PC-3 (cell line): ENCODE measurements at regions not wholly inside any gene's neighbourhood (a gene's known extent, or its start where the extent isn't known, plus 50 kb on each side); places are given as distances from the start of the nearest gene placed in this dataset.
A peak's percentile ranks its signal among the peaks of the same experiment; 100 is the strongest.

Experiments used
- ATAC-seq: fragments of 200-7000 bp; cut with Tn5 transposase; 2 replicates; pipeline ENCODE4 v1.9.1; 2020; ENCODE audit warnings: mild to moderate bottlenecking, moderate library complexity
- BruUV-seq: library from RNA; stranded (reverse); fragments of 400-500 nt; replicated peaks from 2 replicates; lab custom pipeline; 2021; lab: Mats Ljungman, UMichigan
- CTCF ChIA-PET: fragments of 300-600 bp; sonication (Branson Sonifier 250); formaldehyde crosslinking; loops from one replicate; lab custom pipeline; 2022; ENCODE audit warnings: antibody characterized with exemption; lab: Charles Lee
- POLR2A ChIA-PET: fragments of 300-600 bp; sonication (Branson Sonifier 250); formaldehyde crosslinking; loops from one replicate; lab custom pipeline; 2022; ENCODE audit warnings: antibody characterized with exemption; ENCODE audit not compliant: unreplicated experiment; lab: Charles Lee
- DNase-seq: peaks from one replicate; pipeline ENCODE4 v3.0.0-alpha.2; 2015
- H2AFZ ChIP-seq: fragments of 300-600 bp; sonication (generic); 2 replicates; pipeline ENCODE4 v1.6.0; 2016; ENCODE audit warnings: antibody characterized with exemption, low read length
- H3F3A ChIP-seq: fragments of 300-600 bp; sonication (generic); one replicate; pipeline ENCODE4 v1.6.0; 2017; ENCODE audit warnings: antibody characterized with exemption, low read length, control low read depth, mild to moderate bottlenecking; ENCODE audit not compliant: unreplicated experiment
- H3K27ac ChIP-seq: fragments of 300-600 bp; sonication (generic); 2 replicates; pipeline ENCODE4 v1.5.1; 2016; ENCODE audit warnings: mild to moderate bottlenecking, low read length
- H3K27me3 ChIP-seq: fragments of 300-600 bp; sonication (generic); 2 replicates; pipeline ENCODE4 v1.6.1; 2016; ENCODE audit warnings: low read length, mixed read lengths
- H3K36me3 ChIP-seq: fragments of 300-600 bp; sonication (generic); 2 replicates; pipeline ENCODE4 v1.6.1; 2016; ENCODE audit warnings: low read depth, mixed run types, low read length, mixed read lengths
- H3K4me1 ChIP-seq: fragments of 300-600 bp; sonication (generic); 2 replicates; pipeline ENCODE4 v1.5.1; 2016; ENCODE audit warnings: low read length; ENCODE audit not compliant: insufficient read depth
- H3K4me2 ChIP-seq: fragments of 300-600 bp; sonication (generic); 2 replicates; pipeline ENCODE4 v1.6.0; 2016; ENCODE audit warnings: low read length
- H3K4me3 ChIP-seq: fragments of 300-600 bp; sonication (generic); 2 replicates; pipeline ENCODE4 v1.5.1; 2016; ENCODE audit warnings: mild to moderate bottlenecking, low read length, mixed read lengths
- H3K79me2 ChIP-seq: fragments of 300-600 bp; sonication (generic); 2 replicates; pipeline ENCODE4 v1.6.1; 2017; ENCODE audit warnings: low read length, mixed read lengths
- H3K9ac ChIP-seq: fragments of 300-600 bp; sonication (generic); 2 replicates; pipeline ENCODE4 v1.6.0; 2016; ENCODE audit warnings: mild to moderate bottlenecking, low read length
- H3K9me2 ChIP-seq: fragments of 300-600 bp; sonication (generic); replicated peaks from 2 replicates; pipeline ENCODE4 v1.6.1; 2016; ENCODE audit warnings: mixed run types, low read length, mixed read lengths
- H3K9me3 ChIP-seq: fragments of 300-600 bp; sonication (generic); 2 replicates; pipeline ENCODE4 v1.6.1; 2016; ENCODE audit warnings: low read length, mixed read lengths
- H4K20me1 ChIP-seq: fragments of 300-600 bp; sonication (generic); 2 replicates; pipeline ENCODE4 v1.6.1; 2016; ENCODE audit warnings: low read length, mixed read lengths
- CTCF ChIP-seq: fragments of 300-600 bp; sonication (generic); conservative IDR thresholded peaks from 2 replicates; pipeline ENCODE4 v1.5.1; 2017; ENCODE audit warnings: antibody characterized with exemption, low read depth, mild to moderate bottlenecking, low read length
- EZH2 ChIP-seq: fragments of 300-600 bp; sonication (generic); IDR thresholded peaks from one replicate; pipeline ENCODE4 v1.6.1; 2017; ENCODE audit warnings: antibody characterized with exemption, mild to moderate bottlenecking, low read length; ENCODE audit not compliant: unreplicated experiment
- EZH2phosphoT487 ChIP-seq: fragments of 300-600 bp; sonication (generic); IDR thresholded peaks from 2 replicates; pipeline ENCODE4 v1.6.1; 2018; ENCODE audit warnings: mild to moderate bottlenecking, antibody characterized with exemption, low read length, borderline replicate concordance
- intact Hi-C: fragments of 100-400 bp; cut with micrococcal nuclease; formaldehyde crosslinking; loops from 2 replicates; pipeline ENCODE4 v1.9.0; 2023

- Histone ChIP-seq H3K79me2 (no peaks in the 10 kb centered on the region), H3K4me2 (no peak overlapping the region), H3K36me3 (no peaks in the 10 kb centered on the region), H3K9ac (no peak overlapping the region), H3K4me1 (peaks cover 8% of the 10 kb centered on the region; the same call in 1 of the 2 replicates), H2AFZ (no peak overlapping the region), H3K9me2 (no peaks in the 10 kb centered on the region), H3K27ac (no peak overlapping the region), H4K20me1 (no peaks in the 10 kb centered on the region), H3K9me3 (no peaks in the 10 kb centered on the region), H3K27me3 (no peaks in the 10 kb centered on the region), H3K4me3 (no peak overlapping the region), H3F3A (no peaks in the 10 kb centered on the region)
- BruUV-seq, result no TSS peak
- ChIA-PET POLR2A (no interaction called here), CTCF (no interaction called here)
- ATAC-seq (no peak), DNase-seq (no peak)
- no peak for TF ChIP-seq EZH2phosphoT487
- TF ChIP-seq CTCF, result no peak
- no peak for TF ChIP-seq EZH2
- intact Hi-C loops, result no loop called here
Observed at GRCh38 chr10:15439341-15439842, 68.3 kb upstream of the FAM171A1 start.

- H3F3A ChIP-seq, result no peaks in the 10 kb centered on the region
- ChIA-PET POLR2A (no interaction called here), CTCF (no interaction called here)
- H3K79me2 ChIP-seq, result no peaks in the 10 kb centered on the region
- H3K27ac ChIP-seq, result no peak overlapping the region
- H3K4me2 ChIP-seq, result no peak overlapping the region
- peak; percentile 62 for ATAC-seq
- H3K4me1 ChIP-seq, result no peaks in the 10 kb centered on the region; the same call in 1 of the 2 replicates
- no TSS peak for BruUV-seq
- H4K20me1 ChIP-seq, result no peaks in the 10 kb centered on the region
- H3K4me3 ChIP-seq, result no peak overlapping the region
- H3K27me3 ChIP-seq, result no peaks in the 10 kb centered on the region
- no peak overlapping the region for H2AFZ ChIP-seq
- TF ChIP-seq EZH2 (no peak), CTCF (no peak)
- no peaks in the 10 kb centered on the region for H3K9me2 ChIP-seq
- no peak overlapping the region for H3K9ac ChIP-seq
- intact Hi-C loops, result no loop called here
- no peaks in the 10 kb centered on the region for H3K9me3 ChIP-seq
- DNase-seq, result peak; percentile 52
- H3K36me3 ChIP-seq, result no peaks in the 10 kb centered on the region
Observed at GRCh38 chr10:15436696-15437095, 65.6 kb upstream of the FAM171A1 start.

- H3K4me3 ChIP-seq, result peak overlapping the region; percentile 60
- DNase-seq (peak; percentile 50), ATAC-seq (peak; percentile 58)
- H2AFZ ChIP-seq, result peak overlapping the region; percentile 38; the same call in 1 of the 2 replicates
- no peaks in the 10 kb centered on the region for H4K20me1 ChIP-seq
- CTCF ChIA-PET, result interaction anchor here (0.7 kb wide), 1 partner anchor 129 kb away, joined by 3 read pairs; no protein-coding TSS in a partner anchor
- H3K9me3 ChIP-seq, result no peaks in the 10 kb centered on the region
- H3K36me3 ChIP-seq, result no peaks in the 10 kb centered on the region
- peak overlapping the region; percentile 70 for H3K4me2 ChIP-seq
- H3K27me3 ChIP-seq, result no peaks in the 10 kb centered on the region
- intact Hi-C loops, result loop anchor here (2.0 kb wide), 1 partner anchor 291 kb away; no protein-coding TSS in a partner anchor
- POLR2A ChIA-PET, result no interaction called here
- no TSS peak for BruUV-seq
- no peaks in the 10 kb centered on the region for H3K9me2 ChIP-seq
- no peak overlapping the region for H3K27ac ChIP-seq
- H3F3A ChIP-seq, result no peaks in the 10 kb centered on the region
- H3K79me2 ChIP-seq, result no peaks in the 10 kb centered on the region
- no peaks in the 10 kb centered on the region; the same call in 1 of the 2 replicates for H3K4me1 ChIP-seq
- no peak overlapping the region for H3K9ac ChIP-seq
- TF ChIP-seq CTCF (peak; percentile 55), EZH2 (no peak)
Observed at GRCh38 chr10:15433850-15434537, 62.9 kb upstream of the FAM171A1 start.
